AG04450 (cell line): ENCODE measurements at regions not wholly inside any gene's neighbourhood (a gene's known extent, or its start where the extent isn't known, plus 50 kb on each side); places are given as distances from the start of the nearest gene placed in this dataset.

Experiments used
- CTCF ChIA-PET: fragments of 300-600, 350-600 bp; formaldehyde crosslinking; extraction: SDS; loops from one replicate; lab custom pipeline; 2022; ENCODE audit warnings: antibody characterized with exemption, inconsistent platforms; lab: Charles Lee
- POLR2A ChIA-PET: fragments of 350-600 bp; formaldehyde crosslinking; extraction: SDS; loops from one replicate; lab custom pipeline; 2021; ENCODE audit warnings: antibody characterized with exemption, inconsistent platforms; lab: Yijun Ruan, JAX
- DNase-seq: peaks from one replicate; pipeline ENCODE4 v3.0.0-alpha.2; 2011; ENCODE audit warnings: low read depth, low spot score
- H3K27ac ChIP-seq: one replicate; pipeline ENCODE4 v1.5.1; 2012; ENCODE audit warnings: low read depth, low read length, control low read depth
- H3K27me3 ChIP-seq: one replicate; pipeline ENCODE4 v1.6.0; 2012; ENCODE audit warnings: low read length; ENCODE audit not compliant: control insufficient read depth, insufficient read depth
- H3K4me3 ChIP-seq: 2 replicates; pipeline ENCODE4 v1.5.1; 2011; ENCODE audit warnings: mild to moderate bottlenecking, low read depth, low read length, control low read depth
- H3K9me3 ChIP-seq: 2 replicates; pipeline ENCODE4 v1.5.1; 2012; ENCODE audit warnings: low read length; ENCODE audit not compliant: control insufficient read depth, insufficient read depth
- TF ChIP-seq, protein P1 (sequence below): IDR thresholded peaks from 2 replicates; pipeline ENCODE4 v1.5.1; 2011; ENCODE audit warnings: low read depth, low read length, control low read depth, inconsistent platforms

DNA sequence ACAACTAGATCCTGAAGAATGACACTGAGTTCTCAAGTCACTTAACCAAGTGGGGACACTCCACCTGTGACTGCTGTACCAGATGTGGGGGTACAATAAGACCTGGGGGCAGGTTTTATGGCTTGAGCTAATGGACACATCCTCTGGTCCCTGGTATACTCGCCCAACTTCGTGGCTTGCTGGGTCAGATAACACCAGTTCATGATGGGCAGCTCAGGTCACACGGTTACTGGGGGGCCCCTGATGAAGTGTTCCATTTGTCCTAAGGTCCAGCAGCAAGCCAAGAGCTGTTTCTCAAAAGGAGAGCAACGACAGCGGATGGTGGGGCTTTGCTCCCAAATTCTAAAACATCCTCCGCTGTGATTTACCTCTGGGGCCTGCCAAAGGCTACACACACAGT, 1368.4 kb downstream of the BRD1 start:
- TF ChIP-seq, protein P1, sequence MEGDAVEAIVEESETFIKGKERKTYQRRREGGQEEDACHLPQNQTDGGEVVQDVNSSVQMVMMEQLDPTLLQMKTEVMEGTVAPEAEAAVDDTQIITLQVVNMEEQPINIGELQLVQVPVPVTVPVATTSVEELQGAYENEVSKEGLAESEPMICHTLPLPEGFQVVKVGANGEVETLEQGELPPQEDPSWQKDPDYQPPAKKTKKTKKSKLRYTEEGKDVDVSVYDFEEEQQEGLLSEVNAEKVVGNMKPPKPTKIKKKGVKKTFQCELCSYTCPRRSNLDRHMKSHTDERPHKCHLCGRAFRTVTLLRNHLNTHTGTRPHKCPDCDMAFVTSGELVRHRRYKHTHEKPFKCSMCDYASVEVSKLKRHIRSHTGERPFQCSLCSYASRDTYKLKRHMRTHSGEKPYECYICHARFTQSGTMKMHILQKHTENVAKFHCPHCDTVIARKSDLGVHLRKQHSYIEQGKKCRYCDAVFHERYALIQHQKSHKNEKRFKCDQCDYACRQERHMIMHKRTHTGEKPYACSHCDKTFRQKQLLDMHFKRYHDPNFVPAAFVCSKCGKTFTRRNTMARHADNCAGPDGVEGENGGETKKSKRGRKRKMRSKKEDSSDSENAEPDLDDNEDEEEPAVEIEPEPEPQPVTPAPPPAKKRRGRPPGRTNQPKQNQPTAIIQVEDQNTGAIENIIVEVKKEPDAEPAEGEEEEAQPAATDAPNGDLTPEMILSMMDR = no peak
- ChIA-PET POLR2A (no interaction called here), CTCF (no interaction called here)
- Histone ChIP-seq H3K27me3 (no peaks in the 10 kb centered on the region), H3K9me3 (peaks cover 77% of the 10 kb centered on the region), H3K4me3 (no peak overlapping the region), H3K27ac (no peak overlapping the region)
- no peak for DNase-seq

DNA sequence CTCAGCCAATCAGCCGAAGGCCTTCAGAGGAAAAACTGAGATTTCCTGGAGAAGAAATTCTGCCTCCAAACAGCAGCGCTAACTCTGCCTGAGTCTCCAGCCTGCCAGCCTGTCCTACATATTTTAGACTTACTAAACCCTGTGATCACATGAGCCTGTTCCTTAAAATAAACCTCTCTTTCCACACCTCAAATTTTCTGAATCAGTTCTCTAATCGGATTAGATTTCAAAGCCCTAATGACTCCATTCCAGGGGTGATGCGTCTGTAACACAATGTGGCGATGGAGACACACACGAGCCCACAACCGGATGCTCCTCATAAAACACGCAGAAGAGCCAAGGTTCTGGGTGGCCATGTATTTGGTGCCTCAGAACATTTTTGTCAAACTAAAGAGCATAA, 1371.2 kb downstream of the BRD1 start:
- DNase-seq = no peak
- POLR2A ChIA-PET = no interaction called here
- no peak overlapping the region for H3K4me3 ChIP-seq
- H3K9me3 ChIP-seq = peaks cover 84% of the 10 kb centered on the region
- CTCF ChIA-PET = no interaction called here
- no peaks in the 10 kb centered on the region for H3K27me3 ChIP-seq
- H3K27ac ChIP-seq = no peak overlapping the region
- TF ChIP-seq, protein P1 = no peak

DNA sequence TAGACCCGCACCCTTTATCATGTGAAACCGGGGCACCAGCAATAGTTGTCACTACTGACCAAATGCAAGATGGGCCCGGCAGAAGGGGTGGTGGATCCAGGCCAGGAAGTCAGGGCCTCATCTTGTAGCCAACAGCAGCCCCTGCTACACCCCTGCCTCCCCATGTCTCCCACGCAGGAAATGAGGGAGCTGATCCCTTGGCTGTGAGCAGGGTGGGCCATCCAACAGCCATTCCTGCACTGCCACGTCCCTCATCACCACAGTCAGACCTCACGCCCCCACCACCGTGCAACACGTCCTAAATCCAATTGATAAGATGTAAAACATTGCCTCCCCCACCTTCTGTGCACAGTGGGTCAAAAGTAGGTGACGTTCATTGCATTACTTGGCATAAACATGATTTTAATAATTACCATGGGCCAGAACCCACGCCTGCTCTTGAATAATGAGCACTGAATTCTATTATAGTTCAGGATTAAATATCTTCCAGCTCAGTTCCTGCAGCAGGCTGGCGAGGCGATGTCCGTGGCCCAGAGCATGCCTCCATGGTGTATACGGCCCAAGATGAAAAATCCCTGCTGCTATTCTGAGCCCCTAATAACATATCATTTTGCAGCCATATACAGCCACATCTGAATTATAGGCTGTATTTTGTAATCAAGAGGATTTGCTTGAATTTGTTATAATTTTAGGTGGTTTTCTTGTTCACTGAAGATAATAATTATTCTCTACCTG, 1373.8 kb downstream of the BRD1 start:
- Histone ChIP-seq H3K27ac (no peak overlapping the region), H3K9me3 (peaks cover 83% of the 10 kb centered on the region), H3K4me3 (no peak overlapping the region), H3K27me3 (no peaks in the 10 kb centered on the region)
- TF ChIP-seq, protein P1 = no peak
- POLR2A ChIA-PET = no interaction called here
- CTCF ChIA-PET = no interaction called here
- DNase-seq = no peak

DNA sequence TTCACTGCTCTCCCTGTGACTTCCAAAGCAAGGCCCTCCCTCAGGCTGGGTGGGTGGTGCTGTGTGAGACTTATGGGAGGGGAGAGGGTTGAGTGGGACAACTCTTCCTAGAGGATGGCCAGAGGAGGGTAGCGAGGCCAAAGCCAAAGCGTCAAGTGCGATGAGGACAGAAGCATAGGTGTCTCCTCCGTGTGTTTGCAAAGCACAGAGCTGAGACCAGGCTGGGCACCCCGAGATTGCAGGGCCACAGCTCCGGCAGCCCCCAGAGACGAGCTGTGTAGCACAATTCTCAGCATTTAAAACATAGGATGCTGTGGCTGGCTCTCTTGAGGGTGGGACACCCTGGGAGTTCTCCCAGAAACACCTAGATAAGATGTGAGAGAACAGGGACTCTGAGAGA, 1374.5 kb downstream of the BRD1 start:
- no peak for DNase-seq
- POLR2A ChIA-PET = no interaction called here
- Histone ChIP-seq H3K27me3 (no peaks in the 10 kb centered on the region), H3K9me3 (peaks cover 85% of the 10 kb centered on the region), H3K27ac (no peak overlapping the region), H3K4me3 (no peak overlapping the region)
- TF ChIP-seq, protein P1 = no peak
- CTCF ChIA-PET = no interaction called here

DNA sequence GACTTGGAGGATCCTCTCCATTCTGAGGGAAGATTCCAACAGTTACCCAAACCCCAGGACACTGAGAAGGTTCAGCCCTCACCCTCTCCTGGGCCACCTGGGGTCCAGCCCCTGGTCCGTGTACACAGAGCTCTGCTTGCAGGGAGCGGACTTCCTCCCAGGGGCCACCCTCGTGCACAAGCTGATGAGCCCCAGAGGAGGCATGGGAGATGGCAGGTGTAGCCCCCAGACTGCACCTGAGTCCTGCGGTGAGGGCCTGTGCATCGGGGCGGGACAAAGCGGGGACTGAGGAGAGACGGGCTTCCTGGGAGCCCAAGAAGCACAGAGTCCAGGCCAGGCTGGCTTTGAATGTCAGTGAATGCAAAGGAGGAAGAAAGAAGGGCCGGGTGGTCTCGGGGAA, 1374.9 kb downstream of the BRD1 start:
- CTCF ChIA-PET = no interaction called here
- H3K27ac ChIP-seq = no peak overlapping the region
- TF ChIP-seq, protein P1 = no peak
- peaks cover 85% of the 10 kb centered on the region for H3K9me3 ChIP-seq
- POLR2A ChIA-PET = no interaction called here
- no peak overlapping the region for H3K4me3 ChIP-seq
- DNase-seq = no peak
- H3K27me3 ChIP-seq = no peaks in the 10 kb centered on the region
